Nucleus accumbens (tissue), 56 donors: ENCODE measurements at regions not wholly inside any gene's neighbourhood (a gene's known extent, or its start where the extent isn't known, plus 50 kb on each side); places are given as distances from the start of the nearest gene placed in this dataset.

ENCODE experiments used
- DNase-seq, 56 donors: peaks; one replicate each; lab custom pipeline; 2025; lab: John Stamatoyannopoulos, UW

DNA sequence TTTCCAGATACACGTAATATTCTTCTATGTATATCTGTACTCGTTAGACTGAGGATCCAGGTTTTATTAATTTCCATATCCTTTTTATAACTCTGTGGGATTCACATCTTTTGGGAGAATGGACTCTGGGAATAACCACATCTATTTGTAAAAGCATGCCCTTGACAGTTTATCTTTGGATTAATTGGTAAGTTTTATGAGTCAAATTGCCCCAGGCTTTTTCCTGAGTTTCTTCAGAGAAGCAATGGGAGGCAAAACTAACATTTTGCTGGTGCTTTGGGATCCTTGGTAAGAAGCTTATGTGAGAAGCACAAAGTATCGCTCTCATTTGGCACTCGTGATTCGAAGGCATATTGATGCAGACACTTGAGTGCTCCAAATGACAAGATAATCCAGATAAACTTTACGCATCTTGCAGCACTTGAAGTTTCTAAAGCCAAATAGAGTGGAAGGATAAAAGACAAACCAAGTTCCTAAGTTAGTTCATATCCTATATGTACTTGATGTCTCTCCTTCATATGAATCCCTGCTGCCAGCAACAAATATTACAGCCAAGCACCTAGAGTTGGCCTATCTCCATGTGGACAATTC, 324.7 kb downstream of the TLE4 start:
- no peak for DNase-seq

DNA sequence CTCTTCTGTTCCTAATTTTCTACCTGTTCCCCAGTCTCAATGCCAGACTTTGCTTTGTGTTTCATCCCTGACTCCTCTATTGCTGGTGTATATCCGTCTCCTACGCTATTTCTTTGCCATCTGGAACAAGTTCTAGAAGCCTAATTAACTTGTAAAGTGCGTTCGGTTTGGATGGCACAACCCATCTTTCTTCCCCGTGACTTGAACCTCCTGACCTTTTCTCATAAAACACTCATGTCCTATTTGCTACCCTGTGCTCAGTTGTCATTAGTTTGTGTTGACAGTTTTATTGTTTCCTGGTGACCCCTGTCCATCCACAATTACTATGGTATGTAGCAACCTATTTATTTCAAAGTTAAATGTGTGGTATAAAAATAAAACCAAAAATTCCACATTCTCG, 323.5 kb downstream of the TLE4 start:
- no peak for DNase-seq

DNA sequence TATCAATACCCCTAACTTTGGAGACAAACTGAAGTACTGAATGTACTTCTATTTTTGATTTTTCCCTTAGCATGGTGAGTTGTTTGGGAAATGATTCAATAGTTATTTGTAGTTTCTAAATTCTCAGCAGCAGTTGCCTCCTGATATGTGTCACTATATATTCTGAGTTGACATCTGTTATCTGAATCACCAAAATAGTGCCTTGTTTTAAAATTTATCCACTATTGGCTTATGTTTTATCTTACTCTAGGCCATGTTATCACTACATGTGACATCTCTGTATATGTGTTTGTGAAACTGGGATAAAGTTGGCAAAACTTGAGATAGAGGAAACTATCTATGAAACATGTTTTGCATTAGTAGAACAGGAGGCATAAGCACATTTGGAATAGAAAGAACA, 317.6 kb downstream of the TLE4 start:
- DNase-seq = no peak

DNA sequence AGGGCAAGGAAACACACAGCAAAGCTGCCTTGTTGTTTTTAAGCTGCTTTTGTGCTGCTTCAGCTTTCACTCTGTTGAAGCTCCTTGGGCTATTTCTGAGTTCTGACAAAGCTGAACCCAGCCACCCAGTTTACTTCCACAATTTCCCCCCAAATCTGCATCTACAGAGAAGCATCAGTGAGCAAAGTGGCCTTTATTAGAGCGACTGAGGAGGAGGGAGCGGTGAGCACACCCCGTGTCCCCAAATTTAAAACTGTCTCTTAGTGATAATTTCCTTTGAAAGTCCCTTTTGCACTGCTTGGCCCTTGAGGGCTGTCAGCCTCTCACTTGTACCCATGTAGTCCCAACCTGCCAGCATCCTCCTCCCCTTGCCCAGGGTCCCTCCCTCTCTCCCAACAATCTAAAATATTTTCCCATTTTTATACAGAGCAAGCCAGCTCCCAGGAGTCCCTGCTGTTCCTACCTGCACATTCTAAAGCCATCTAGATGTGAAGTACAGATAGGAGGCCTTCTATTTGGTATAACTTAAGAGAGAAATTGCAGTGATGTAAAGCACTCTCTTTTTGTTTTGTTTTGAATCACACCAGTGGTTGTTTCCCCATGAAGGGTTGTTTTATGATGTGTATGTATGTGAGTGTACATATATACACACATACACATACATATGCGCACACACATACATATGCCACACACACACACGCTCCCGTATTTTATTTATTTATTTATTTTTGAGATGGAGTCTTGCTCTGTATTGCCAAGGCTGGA, 313.5 kb downstream of the TLE4 start:
- no peak for DNase-seq

DNA sequence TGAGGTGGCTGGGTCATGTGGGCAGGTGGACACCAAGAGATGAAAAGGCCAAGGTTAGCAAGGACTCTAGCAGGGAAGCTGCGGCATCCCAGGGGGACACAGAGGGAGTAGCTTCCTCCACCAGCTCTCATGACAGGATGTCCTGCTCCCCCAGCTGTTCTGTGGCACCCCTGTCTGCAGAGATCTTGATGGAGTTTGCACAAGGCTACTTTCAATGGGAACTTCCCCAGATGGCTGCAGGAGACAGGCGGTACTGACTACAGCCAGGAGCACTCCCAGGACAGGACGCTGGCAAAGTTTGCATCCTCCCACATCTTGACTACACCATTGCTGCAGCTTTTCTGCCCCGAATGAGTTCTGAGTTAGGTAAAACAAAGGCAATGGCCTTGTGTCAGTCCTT, 312.8 kb downstream of the TLE4 start:
- no peak for DNase-seq

DNA sequence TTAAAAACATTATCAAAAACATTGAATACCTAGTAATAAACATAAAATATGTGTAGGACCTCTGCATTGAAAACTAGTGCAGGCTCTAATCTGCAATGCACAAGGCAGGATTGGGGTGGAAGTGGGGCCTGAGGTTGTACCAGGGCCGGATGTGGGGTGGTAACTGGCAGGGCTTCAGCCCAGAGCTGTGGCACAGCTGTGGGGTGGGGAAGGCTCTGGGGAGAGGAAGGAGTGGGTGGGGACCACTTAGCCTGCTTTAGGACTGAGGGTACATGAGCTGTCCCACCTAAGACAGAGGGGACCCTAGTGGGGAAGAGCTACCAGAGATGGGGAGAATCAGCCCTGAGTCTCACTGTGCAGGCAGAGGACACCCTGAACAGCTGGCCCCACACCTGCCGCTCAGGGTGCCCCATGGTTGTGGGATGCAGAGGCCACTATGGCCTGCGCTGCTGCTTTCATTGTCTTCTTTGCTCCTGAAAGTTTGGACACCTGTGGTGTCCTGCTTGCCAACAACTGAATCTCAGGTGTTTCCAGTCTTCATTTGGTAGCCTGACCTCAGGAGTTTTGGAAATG, 311.4 kb downstream of the TLE4 start:
- no peak for DNase-seq

DNA sequence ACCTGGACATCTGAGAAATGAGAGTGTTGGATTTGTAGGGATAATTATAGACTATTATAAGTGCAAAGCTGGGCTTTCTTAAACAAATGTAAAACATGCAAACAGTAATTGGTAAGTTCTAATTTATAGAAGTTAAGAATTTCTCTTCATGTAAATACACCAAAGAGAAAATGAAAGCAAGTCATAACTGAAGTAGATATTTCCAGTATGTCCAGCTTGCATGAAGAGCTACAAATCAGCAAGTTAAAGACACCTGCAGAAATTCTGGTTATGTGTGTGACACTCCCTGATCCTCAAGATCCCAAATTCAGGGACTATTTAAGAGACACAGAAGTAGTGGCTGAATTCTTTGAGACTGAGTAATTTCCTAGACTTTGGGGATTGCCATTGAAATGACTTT, 308.9 kb downstream of the TLE4 start:
- DNase-seq = no peak

DNA sequence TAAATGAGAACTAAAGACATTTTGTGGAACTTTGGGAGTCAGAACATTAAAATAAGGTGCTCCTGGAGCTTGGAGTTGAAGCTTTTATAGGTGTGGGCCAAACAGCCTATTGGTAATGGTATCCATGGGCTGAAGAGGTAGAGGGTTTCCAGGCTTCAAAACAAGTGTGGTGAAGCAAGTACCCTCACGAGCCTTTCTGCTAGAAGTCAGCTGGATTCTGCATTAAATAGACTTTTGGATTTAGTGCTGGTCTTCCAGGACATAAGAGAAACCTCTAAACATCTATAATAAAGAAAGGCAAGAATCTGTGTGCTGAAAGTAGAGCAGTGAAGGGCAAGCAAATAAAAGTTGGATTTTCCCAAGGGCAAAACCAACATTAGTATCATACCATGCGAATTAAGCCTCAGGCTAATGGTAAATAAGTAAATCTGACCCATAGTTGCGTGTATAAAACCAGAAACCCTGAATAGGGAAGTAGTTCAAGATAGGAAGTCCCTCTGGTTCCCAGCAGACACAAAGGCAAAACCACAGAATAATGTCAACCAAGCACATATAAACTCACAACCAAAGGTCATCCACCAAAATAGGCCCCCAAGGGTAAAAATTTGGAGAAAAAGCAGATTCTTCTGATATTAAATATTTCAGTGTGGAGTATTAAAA, 306.3 kb downstream of the TLE4 start:
- DNase-seq = no peak

DNA sequence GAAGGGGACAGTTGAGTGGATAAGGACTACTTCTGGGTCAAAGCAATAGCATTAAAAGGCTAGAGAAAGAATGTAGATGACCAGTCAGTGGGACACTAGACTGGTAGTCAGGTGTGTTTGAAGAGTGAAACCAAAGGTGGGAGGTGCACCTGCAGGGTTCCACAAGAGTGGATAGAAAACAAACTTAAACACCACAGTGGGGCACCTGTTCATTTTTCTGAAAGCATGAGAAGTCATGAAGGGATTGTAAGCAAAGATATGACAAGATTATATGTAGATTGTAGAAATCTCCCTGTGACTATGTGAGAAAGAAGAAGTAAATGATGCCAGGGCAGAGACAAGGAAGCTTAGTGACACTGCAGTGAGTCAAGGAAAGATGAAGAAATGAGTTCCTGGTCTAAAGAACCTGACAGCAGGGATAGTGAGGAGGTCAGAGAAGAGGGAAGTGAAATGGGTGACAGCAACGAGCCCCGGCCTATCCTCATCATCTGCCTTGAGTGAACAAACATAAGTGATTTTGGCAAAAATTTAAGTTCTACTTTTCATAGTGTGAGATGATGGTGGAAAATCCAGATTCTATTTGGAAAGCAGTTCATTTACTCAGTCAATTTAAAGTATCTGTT, 296.9 kb downstream of the TLE4 start:
- DNase-seq = no peak

DNA sequence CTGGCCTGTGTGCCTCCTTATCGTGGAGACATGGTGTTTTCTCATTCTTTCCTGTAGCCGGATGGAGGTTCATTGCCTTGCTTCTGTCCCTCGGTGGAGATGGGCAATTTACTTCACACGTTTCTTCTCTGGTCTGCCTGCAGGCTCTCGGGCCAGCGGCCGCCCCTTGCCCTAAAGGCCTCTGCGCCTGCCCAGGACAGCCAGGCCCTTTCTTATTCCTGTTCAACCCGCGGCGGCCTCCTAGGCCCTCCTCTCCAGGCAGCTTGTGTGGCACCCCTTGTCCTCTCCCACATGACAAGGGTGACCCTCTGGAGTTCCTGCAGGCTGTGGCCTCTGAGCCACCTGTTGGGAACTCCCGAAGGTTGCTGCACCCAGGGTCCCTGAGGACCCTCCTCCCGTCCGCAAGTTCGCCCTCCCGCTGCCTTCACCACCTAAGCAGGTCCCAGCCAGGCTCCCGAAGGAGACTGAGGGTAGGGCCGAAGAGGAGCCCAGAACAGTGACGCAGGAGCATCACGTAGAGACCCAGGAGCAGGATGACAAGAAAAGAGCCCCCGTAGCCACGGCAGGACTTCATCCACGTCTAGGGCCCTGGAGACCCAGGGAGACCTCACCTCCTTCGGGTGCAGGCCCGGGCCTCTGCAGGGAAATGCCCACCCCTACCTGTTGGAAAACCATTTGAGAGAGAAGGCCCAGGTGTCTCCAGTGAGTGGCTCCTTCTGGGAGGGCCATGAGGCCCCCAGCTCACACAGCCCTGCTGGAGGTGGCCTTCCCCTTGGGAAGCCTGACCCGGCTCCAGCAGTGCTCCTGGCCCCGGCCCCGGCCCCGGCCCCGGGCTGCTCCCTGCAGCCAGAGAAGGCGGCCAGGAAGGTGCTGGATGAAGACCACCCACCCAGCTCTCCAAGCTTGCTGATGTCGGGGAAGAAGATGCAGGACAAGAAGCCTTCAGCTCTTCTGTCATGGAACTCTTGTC, 291.4 kb downstream of the TLE4 start:
- DNase-seq = no peak

DNA sequence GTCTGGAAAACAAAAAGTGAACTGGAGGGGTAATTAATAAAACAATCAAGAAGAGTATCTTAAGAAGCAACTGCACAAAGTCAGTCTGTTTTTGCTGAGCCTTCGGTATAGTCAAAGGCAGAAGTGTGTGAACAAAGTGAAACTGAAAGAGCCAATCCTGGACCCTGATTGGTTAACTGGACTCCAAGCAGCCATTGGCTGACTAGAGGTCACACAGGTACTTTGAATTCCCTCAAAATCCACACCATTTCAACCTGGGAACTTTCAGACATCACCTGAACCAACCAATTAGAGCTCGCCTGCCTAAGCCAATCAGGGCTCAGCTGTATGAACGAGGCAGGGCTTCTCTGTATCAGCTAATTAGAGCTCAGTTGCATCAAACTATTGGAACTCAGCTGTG, 286.7 kb downstream of the TLE4 start:
- peak in 3 of 56 donors; percentile 2 to 5 (median 3) for DNase-seq

DNA sequence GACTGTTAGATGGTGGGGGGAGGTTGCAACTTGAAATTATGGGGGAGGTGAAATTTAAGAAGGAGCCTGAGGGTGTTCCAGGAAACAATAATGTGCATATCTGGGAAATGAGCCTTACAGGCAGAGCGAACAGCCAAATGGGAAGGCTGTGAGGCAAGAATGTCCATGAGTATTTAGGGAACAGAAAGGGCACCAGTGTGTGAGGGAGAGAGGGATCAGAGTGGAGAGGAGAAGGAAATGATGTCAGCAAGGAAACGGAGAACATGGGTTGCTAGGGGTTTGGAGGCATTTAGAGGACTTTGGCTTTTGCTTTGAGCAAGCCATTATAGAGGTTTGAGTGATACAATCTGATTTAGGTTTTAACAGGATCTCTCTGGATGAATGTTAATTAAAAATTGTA, 285.4 kb downstream of the TLE4 start:
- DNase-seq = no peak

DNA sequence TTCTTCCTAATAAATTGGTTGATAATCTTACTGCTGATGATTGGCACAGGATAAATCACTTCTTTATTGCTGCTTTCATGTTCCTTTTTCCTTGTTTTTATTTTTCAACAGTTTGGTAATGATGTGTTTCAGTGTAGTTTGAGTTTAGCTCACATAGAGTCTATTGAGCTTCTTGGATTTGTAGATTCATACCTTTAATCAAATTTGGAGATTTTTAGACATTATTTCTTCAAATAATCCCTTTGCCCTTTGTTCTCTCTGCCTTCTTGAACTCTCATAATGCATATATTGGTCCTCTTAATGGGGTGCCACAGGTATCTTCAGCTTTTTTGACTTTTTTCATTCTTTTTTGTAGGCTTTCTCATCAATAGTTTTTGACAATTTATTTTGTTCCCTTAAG, 275.3 kb downstream of the TLE4 start:
- no peak for DNase-seq

DNA sequence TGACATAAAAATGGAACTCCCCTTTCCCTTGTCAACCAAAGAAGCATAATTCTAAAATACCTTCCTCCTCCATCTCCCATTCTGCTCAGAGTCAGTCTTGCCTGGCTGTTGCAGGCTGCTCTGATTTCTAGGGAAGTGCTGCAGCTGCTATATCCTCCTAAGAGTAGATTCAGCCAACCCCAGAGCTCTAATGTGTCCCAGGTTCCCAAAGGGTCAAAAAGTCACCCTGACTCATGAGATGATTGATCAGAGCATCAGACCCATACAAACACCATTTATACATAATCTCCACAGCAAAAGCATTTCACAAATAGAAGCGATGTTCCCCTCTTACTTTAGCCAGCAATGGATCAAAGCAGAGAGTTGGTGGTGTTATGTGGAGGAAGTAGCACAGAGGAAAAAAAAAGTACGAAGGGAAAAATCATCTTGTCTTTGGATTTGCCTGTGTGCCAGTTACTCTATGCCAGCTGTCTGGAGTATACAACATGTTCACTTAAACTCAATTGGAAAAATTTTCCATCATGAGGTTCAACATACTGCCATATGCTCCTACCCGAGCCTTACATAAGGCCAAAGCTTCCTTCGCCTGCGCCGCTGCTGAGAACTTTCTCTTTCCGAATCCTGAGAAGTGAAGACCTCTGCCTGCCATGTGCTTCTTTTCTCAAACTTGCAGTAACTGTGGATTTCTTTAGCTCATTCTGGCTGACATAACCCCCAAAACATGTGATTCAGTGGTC, 258.0 kb downstream of the TLE4 start:
- no peak for DNase-seq

DNA sequence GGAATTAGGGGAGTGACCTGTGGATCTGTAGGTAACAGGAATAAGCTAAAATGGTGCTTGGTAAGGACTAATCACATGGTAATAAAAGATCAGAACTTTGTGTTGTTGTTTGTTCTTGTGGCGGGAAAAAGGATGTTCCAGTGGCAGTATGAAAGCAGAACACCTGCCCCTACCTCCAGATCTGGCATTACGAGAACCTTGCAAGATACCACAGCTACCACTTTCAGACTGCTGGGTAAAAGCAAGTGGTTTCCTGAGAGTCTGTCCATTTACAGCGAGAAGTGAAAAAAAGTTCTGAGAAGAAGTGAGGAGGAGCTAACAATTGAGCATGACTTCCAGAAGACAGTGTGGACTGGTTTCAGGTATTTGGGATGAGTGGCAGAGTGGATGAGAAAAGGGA, 252.5 kb downstream of the TLE4 start:
- no peak for DNase-seq

DNA sequence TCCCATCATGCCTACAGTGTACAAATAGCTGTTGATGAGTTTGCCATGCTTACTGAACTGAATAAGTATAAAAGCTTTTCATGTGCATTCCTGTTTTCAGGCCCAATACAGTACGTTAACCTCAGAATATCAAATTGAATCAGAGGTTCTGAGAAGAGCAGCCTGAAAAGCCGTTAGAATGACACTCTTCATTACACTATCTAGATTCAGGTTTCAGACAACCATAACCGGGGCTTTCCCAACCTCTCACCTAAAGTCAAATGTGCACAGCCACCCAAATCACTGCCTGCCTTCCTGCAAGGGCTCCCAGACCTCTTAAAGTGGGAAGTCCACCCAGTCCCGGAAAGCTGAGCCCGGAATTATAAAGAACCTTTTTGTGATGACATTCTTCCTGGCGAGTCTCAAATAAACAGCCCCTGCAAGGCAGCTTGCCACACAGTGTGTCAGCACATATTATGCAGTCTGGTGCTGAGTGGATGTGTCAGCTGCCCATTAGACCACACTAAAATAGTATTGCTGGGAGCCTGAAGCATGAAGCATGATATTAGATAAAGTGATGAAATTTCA, 245.8 kb downstream of the TLE4 start:
- DNase-seq = peak in 7 of 56 donors; percentile 0 to 10 (median 3)

DNA sequence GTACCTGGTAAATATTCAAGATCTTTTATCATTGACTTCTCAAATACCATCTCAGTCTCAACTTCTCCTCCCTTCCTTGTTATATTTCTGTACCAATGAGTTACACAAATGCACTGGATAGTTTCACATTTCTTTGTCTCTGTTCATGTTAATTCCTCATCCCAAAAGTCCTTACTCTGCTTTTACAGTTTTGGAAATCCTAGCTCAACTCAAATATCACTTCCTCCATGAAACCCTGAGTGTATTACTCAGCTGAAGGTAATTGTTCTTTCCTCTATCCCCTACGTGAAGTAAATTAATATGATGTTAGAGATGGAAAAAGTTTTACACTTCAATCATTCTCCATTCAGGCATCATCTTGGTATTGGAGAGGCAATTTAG, 241.5 kb downstream of the TLE4 start:
- DNase-seq = no peak

DNA sequence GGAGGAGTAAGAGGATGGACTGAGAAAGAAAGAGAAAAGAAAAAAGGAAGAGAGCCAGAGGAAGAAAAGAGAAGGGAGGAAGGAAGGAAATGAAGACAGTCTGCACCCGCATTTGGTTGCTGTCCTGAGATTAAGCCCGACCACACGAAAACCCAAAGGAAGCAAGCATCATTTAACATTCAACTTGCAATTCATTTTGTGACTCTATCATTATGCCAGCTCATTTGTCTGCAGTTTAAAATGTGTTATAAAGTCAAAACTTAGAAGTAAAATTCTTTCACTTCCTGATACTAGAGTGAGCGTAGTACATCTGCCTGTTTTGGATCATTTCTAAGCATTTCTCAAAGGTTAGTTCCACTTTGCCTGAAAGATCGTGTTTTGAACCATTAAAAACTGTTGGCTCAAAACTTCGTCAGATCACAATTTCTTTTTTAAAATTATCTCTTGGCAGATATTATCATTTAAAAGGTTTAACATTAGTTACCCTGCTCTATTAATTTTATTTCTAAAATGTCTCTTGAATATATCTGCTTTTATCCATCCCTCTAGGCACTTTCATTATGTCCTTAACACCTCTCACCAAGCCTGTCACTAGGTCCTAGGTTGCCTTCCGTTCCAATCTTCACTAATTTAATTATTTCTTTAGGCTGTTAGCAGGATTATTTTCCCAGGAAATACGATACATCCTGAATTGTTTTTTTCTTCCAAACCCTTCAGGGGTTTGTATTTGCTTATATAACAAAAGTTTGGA, 240.9 kb downstream of the TLE4 start:
- no peak for DNase-seq
